ENCODE measurements at regions not wholly inside any gene's neighbourhood (a gene's known extent, or its start where the extent isn't known, plus 50 kb on each side); places are given as distances from the start of the nearest gene placed in this dataset.

DNA sequence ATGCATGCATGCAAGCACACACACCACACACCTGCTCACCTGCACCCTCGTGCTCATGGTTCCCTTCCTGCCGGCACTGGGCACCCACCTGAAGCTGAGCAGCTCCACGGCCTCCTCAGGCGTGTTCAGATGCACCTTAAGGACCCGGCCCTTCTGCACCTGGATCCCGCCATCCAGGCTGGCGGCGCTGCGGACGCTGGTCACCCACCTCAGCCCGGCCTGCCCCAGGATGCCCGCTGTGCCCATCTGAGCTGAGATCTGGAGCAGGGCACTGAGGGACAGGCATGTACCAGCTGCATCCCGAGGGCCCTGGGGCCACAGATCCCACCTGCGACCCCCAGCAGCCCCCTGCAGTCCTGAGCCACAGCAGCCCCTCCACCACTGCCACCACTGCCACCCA, 110.0 kb downstream of the LITAF start:
- DNase-seq: no peak

DNA sequence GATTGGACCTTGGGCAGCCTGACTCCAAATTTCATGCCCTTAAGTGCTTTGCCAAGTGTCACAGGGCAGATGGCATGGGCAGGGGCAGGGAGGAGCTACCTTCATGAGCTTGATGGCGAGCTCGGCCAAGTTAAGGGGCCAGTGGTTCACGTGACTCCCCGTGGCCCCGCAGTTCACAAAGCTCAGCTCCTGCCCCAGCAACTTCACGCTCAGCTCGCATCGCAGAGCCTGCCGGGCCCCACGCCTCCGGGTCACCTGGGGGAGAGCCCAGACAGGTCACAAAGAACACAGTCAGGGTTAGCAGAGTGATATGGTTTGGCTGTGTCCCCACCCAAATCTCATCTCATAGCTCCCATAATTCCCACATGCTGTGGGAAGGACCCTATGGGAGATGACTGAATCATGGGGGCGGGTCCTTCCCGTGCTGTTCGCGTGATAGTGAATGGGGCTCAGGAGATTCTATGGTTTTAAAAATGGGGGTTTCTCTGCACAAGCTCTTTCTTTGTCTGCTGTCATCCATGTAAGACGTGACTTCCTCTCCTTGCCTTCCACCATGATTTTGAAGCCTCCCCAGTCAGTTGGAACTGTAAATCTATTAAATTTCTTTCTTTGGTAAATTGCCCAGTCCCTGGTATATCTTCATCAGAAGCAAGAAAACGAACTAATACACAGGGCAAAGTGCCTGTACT, 108.1 kb downstream of the LITAF start:
- DNase-seq: no peak

- DNase-seq: no peak
These were observed 106.8 kb downstream of the LITAF start for GRCh38 chr16:11479916-11480315.

GRCh38 chr16:11480634-11481033, 106.1 kb downstream of the LITAF start:
- DNase-seq: no peak

- peak; percentile 14 to 20 (median 17) for DNase-seq
These were observed 104.7 kb downstream of the LITAF start for GRCh38 chr16:11481987-11482386.

DNA sequence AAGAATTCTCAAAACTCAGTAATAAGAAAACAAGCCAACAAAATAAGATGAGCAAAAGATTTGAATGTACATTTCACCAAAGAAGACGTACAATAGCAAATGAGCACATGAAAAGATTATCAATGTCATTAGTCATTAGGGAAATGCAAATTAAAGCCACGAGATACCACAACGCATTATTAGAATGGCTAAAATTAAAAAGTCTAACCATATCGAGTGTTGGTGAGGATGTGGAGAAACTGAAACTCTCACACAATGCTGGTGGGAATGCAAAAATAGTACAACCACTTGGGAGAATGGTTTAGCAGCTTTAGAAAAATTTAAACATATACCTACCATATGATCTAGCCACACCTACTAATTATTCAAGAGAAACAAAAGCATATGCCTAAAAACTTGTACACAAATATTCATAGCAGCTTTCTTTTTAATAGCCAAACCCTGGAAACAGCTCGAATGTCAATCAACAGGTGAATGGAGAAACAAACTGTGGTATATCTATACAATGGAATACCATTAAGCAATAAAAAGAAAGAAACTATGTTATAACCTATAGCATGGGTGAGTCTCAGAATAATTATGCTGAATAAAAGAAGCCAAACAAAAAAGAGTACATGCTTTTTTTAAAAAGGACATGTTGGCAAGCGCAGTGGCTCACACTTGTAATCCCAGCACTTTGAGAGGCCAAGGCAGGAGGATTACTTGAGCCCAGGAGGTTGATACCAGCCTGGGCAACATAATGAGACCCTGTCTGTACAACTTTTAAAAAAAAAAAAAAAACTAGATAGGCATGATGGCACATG, 103.6 kb downstream of the LITAF start:
- DNase-seq: no peak

DNA sequence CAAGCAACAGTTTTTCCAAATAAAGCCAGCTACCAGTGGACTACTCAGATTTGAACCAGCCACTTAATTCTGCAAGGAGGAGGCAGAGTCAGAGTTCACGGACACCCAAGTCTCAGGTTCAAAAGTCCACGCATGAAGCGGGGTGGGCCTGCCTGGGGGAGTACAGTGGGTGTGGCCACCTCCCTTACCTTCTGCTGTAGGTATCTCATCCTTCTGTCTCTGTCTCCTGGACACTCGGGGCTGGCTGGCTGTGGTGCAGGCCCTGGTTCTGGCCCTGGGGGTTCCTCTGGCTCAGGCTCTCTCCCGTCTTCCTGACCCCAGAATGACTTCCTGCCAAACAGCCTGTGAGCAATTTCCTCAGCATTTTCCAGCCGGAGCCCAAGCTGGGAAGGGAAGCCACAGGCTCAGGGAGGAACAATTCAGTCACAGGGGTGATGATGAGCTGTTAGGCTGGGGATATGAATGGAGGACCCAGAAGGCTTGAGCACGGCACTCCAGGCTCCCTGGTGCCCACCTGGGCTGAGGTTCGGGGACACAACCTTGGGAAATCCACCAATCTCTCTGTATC, 101.9 kb downstream of the LITAF start:
- no peak for DNase-seq

DNA sequence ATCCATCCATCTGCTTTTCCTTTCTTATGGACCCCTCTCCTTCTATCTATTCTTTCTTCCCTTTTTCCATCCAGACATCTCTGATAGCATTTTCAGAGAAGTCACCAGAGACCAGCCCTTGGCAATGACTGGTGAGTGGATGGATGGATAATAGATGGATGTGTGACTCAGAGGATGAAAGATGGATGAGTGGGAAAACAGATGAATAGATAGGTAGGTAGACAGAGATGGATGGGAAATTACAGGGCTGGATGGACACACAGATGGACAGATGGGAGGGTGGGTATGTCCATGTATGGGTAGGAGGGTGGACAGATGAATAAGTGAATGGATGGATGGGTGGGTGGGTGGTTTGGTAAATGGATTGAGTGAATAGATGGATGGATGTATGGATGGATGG, 101.0 kb downstream of the LITAF start:
- DNase-seq: no peak

DNA sequence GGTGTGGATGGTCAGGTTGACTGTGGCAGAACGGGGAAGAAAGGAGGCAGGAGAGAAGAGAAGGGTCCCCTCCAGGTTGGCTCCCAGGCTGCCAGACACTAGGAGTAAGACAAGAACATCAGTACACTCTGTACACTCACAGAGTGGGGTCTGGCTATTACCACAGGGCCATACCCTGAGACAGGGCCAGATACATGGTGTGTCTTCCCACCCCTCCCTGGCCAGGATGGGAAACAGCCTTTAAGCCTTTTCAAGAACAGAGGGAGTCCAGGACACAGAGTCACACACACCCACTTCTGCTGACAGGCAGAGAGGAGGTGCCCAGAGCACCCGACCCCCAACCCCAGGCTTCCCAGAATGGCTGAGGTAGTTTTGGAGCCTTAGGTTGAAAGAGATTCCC, 99.4 kb downstream of the LITAF start:
- DNase-seq: no peak

DNA sequence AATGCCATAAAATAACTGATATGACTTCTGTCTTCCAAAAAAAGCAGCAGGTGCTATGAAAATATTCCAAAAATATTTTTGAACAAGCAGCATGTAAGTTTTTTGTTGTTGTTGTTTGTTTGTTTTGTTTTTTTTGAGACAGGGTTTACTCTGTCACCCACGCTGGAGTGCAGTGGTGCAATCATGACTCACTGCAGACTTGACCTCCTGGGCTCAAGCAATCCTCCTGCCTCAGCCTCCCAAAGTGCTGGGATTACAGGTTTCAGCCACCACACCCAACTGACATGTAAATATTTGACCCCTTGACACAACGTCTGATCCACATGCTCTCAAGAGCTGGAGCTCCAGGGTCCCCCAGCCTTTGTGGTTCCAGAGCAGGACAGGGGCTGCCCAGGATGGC, 98.4 kb downstream of the LITAF start:
- DNase-seq: peak in 1 of 3 donors; percentile 17

DNA sequence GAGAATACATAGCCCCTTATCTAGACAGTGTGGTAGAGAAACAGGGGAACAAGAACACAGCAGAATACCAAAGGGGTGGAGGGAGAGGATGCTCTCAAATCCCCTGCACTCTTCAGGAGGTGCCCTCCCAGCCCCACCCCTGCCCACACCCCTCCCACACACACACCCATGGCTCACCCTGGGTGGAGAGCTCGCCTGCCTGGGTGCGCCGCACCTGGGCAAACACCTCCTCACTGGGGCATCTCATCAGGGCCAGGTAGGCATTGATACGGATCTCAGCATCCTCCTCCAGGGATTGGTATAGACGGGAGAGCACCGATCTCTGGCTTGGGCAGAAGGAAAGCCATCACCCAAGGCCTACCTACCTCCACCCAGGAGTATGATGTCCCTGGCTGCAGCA, 95.2 kb downstream of the LITAF start:
- no peak for DNase-seq

GRCh38 chr16:11492808-11493530, 93.8 kb downstream of the LITAF start:
- no peak for DNase-seq

- no peak for DNase-seq
These were observed 93.2 kb downstream of the LITAF start for GRCh38 chr16:11493531-11493929.

DNA sequence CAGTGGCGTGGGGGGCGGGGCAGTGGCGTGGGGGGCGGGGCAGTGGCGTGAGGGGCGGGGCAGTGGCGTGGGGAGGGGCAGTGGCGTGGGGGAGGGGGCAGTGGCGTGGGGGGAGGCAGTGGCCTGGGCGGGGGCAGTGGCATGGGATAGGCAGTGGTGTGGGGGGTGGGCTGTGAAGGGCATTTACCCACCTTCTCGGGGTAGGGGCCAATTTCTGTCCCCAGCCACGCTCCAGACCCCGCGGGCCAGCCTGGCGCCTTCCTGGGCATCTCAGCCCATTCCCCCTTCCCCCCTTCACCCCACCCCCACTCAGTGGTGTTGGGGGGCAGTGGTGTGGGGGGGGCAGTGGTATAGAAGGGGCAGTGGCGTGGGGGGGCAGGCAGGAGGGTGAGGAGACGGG, 92.7 kb downstream of the LITAF start:
- DNase-seq: no peak

DNA sequence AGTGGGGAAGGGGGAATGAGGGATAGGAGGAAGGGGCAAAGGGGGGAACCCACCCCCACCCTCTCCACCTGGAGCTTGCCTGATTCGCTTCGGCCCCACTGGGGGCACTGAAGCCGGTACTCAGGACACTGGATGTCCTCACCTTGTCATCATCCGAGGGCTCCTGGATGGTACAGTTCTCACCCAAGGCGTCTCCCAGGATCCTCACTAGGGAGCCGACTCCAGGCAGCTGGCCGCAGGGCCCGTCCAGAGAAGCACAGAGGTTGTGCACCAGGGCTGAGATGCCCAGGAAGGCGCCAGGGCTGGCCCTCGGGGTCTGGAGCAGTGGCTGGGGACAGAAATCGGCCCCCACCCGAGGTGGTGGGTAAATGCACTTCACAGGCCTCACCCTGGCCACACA, 92.3 kb downstream of the LITAF start:
- DNase-seq: no peak

GRCh38 chr16:11495066-11495407, 91.7 kb downstream of the LITAF start:
- DNase-seq: no peak

Measured in suppressor macrophage treated with lipopolysaccharide for 1 hour (primary cell).